Endothelial cell (in vitro differentiated cells): ENCODE measurements at regions not wholly inside any gene's neighbourhood (a gene's known extent, or its start where the extent isn't known, plus 50 kb on each side); places are given as distances from the start of the nearest gene placed in this dataset.

Experiments used
- DNase-seq: peaks from one replicate; pipeline ENCODE4 v3.0.0; 2021; ENCODE audit warnings: low spot score
- H3K27ac Mint-ChIP-seq: one replicate; pipeline ENCODE4 v1.8.0; 2021; ENCODE audit warnings: mixed read lengths, inconsistent platforms; ENCODE audit not compliant: unreplicated experiment
- H3K27me3 Mint-ChIP-seq: one replicate; pipeline ENCODE4 v1.8.0; 2021; ENCODE audit warnings: mild to moderate bottlenecking, moderate library complexity, mixed read lengths, inconsistent platforms; ENCODE audit not compliant: unreplicated experiment
- H3K36me3 Mint-ChIP-seq: one replicate; pipeline ENCODE4 v1.8.0; 2021; ENCODE audit warnings: mild to moderate bottlenecking, low read depth, mixed read lengths, inconsistent platforms; ENCODE audit not compliant: unreplicated experiment
- H3K4me1 Mint-ChIP-seq: one replicate; pipeline ENCODE4 v1.8.0; 2021; ENCODE audit warnings: mild to moderate bottlenecking, mixed read lengths, inconsistent platforms; ENCODE audit not compliant: unreplicated experiment
- H3K4me3 Mint-ChIP-seq: one replicate; pipeline ENCODE4 v1.8.0; 2021; ENCODE audit warnings: mild to moderate bottlenecking, mixed read lengths, inconsistent platforms; ENCODE audit not compliant: unreplicated experiment
- H3K9me3 Mint-ChIP-seq: one replicate; pipeline ENCODE4 v1.8.0; 2021; ENCODE audit warnings: mixed read lengths, inconsistent platforms; ENCODE audit not compliant: unreplicated experiment
- CTCF ChIP-seq: fragments of 200-600 bp; sonication (generic); IDR thresholded peaks from one replicate; pipeline ENCODE4 v1.5.0; 2021; ENCODE audit warnings: antibody characterized with exemption; ENCODE audit not compliant: unreplicated experiment

- TF ChIP-seq CTCF = no peak
- no peak for DNase-seq
- H3K36me3 Mint-ChIP-seq = no peaks in the 10 kb centered on the region
- no peaks in the 10 kb centered on the region for H3K27me3 Mint-ChIP-seq
- no peaks in the 10 kb centered on the region for H3K9me3 Mint-ChIP-seq
- H3K4me1 Mint-ChIP-seq = no peaks in the 10 kb centered on the region
- H3K4me3 Mint-ChIP-seq = no peak overlapping the region
- H3K27ac Mint-ChIP-seq = no peak overlapping the region
These were observed 154.6 kb downstream of the C1orf94 start for GRCh38 chr1:34331020-34331926.

GRCh38 chr1:34332996-34333395, 156.3 kb downstream of the C1orf94 start:
- H3K9me3 Mint-ChIP-seq = no peaks in the 10 kb centered on the region
- DNase-seq = no peak
- H3K27me3 Mint-ChIP-seq = no peaks in the 10 kb centered on the region
- H3K36me3 Mint-ChIP-seq = no peaks in the 10 kb centered on the region
- TF ChIP-seq CTCF = no peak
- no peak overlapping the region for H3K27ac Mint-ChIP-seq
- no peaks in the 10 kb centered on the region for H3K4me1 Mint-ChIP-seq
- no peak overlapping the region for H3K4me3 Mint-ChIP-seq

- no peak for DNase-seq
- H3K27me3 Mint-ChIP-seq = peaks cover 5% of the 10 kb centered on the region
- no peak overlapping the region for H3K4me3 Mint-ChIP-seq
- no peaks in the 10 kb centered on the region for H3K4me1 Mint-ChIP-seq
- TF ChIP-seq CTCF = no peak
- no peak overlapping the region for H3K27ac Mint-ChIP-seq
- no peaks in the 10 kb centered on the region for H3K36me3 Mint-ChIP-seq
- H3K9me3 Mint-ChIP-seq = no peaks in the 10 kb centered on the region
These were observed 162.2 kb downstream of the C1orf94 start for GRCh38 chr1:34338871-34339270.

GRCh38 chr1:34341896-34342295, 165.2 kb downstream of the C1orf94 start:
- Mint-ChIP-seq H3K27me3 (peaks cover 5% of the 10 kb centered on the region), H3K9me3 (no peaks in the 10 kb centered on the region)

More at GRCh38 chr1:34341896-34342295, 165.2 kb downstream of the C1orf94 start:
- no peaks in the 10 kb centered on the region for H3K4me1 Mint-ChIP-seq
- DNase-seq = no peak
- H3K4me3 Mint-ChIP-seq = no peak overlapping the region
- H3K27ac Mint-ChIP-seq = no peak overlapping the region
- TF ChIP-seq CTCF = no peak
- H3K36me3 Mint-ChIP-seq = no peaks in the 10 kb centered on the region
